HepG2 (cell line): ENCODE measurements at regions not wholly inside any gene's neighbourhood (a gene's known extent, or its start where the extent isn't known, plus 50 kb on each side); places are given as distances from the start of the nearest gene placed in this dataset.

Experiments used
- ATAC-seq: fragments of 200-7000 bp; cut with Tn5 transposase; 3 replicates; pipeline ENCODE4 v1.9.1; 2020; ENCODE audit warnings: mild to moderate bottlenecking, moderate library complexity
- BruUV-seq: library from RNA; stranded (reverse); fragments of 400-500 nt; replicated peaks from 2 replicates; lab custom pipeline; 2021; lab: Mats Ljungman, UMichigan
- CTCF ChIA-PET: fragments of 300-600 bp; formaldehyde crosslinking; extraction: SDS; loops from one replicate; lab custom pipeline; 2021; ENCODE audit warnings: low total read pairs, inconsistent platforms, low intra/inter-chr PET ratio; lab: Yijun Ruan, JAX
- POLR2A ChIA-PET: fragments of 350-600 bp; sonication (Branson Sonifier 250); formaldehyde crosslinking; loops from one replicate; lab custom pipeline; 2020; ENCODE audit warnings: antibody characterized with exemption, inconsistent platforms; lab: Yijun Ruan, JAX
- DNase-seq: peaks from one replicate; pipeline ENCODE4 v3.0.0-alpha.2; 2015; ENCODE audit warnings: low spot score
- FAIRE-seq: peaks from 3 replicates; lab custom pipeline; 2011; peaks lifted over from hg19 to GRCh38; lab: Jason Lieb, UNC
- H2AFZ ChIP-seq: one replicate; pipeline ENCODE4 v1.6.1; 2011; ENCODE audit warnings: low read length, inconsistent platforms
- H3K27ac ChIP-seq: fragments of 300-600 bp; 3 replicates; pipeline ENCODE4 v1.8.0; 2011; ENCODE audit warnings: mixed run types, mild to moderate bottlenecking, mixed read lengths, low read length, inconsistent platforms; ENCODE audit not compliant: insufficient read depth; ENCODE audit errors: extremely low read length
- H3K27me3 ChIP-seq, 2 experiments: fragments of 200-600 bp in 1 of 2; 2 replicates in 1 of 2; 3 replicates in 1 of 2; pipeline versions ENCODE4 v1.6.0 to v1.8.0; 2011; ENCODE audit warnings: low read length in 2 of 2, mild to moderate bottlenecking in 2 of 2, moderate library complexity in 2 of 2, inconsistent platforms in 1 of 2; ENCODE audit not compliant: insufficient read depth in 2 of 2, control insufficient read depth in 1 of 2
- H3K36me3 ChIP-seq, 2 experiments: fragments of 200-600 bp in 1 of 2; replicated peaks in 1 of 2; 2 replicates in 1 of 2; 3 replicates in 1 of 2; pipeline versions ENCODE4 v1.5.1 to v1.8.0; 2011; ENCODE audit warnings: low read length in 2 of 2, inconsistent platforms in 1 of 2; ENCODE audit not compliant: insufficient read depth in 2 of 2, control insufficient read depth in 1 of 2
- H3K4me1 ChIP-seq: 2 replicates; pipeline ENCODE4 v1.5.1; 2012; ENCODE audit warnings: low read length, inconsistent platforms; ENCODE audit not compliant: insufficient read depth
- H3K4me2 ChIP-seq: 2 replicates; pipeline ENCODE4 v1.6.0; 2011; ENCODE audit warnings: low read depth, low read length, inconsistent platforms
- H3K4me3 ChIP-seq, 3 experiments: fragments of 200-600 bp in 1 of 3; sonication (generic), shearing (Covaris generic) in 1 of 3; replicated peaks in 1 of 3; 2 replicates each; pipeline ENCODE4 v1.5.1; 2011 to 2016; ENCODE audit warnings: low read length in 3 of 3, inconsistent platforms in 2 of 3, low read depth in 2 of 3, mild to moderate bottlenecking in 2 of 3, control low read depth in 1 of 3, mixed read lengths in 1 of 3; ENCODE audit not compliant: insufficient read depth in 1 of 3
- H3K79me2 ChIP-seq: one replicate; pipeline ENCODE4 v1.6.1; 2011; ENCODE audit warnings: low read length, inconsistent platforms; ENCODE audit not compliant: insufficient read depth
- H3K9ac ChIP-seq: 2 replicates; pipeline ENCODE4 v1.6.0; 2011; ENCODE audit warnings: mild to moderate bottlenecking, low read depth, low read length, inconsistent platforms; ENCODE audit not compliant: insufficient read depth
- H3K9me3 ChIP-seq: 2 replicates; pipeline ENCODE4 v1.5.1; 2012; ENCODE audit warnings: mild to moderate bottlenecking, low read length
- H4K20me1 ChIP-seq: 2 replicates; pipeline ENCODE4 v1.6.0; 2011; ENCODE audit warnings: inconsistent platforms, mild to moderate bottlenecking, low read length, moderate library complexity; ENCODE audit not compliant: insufficient read depth
- CEBPB ChIP-seq: IDR thresholded peaks from 2 replicates; pipeline ENCODE4 v1.6.1; 2011; ENCODE audit warnings: low read depth, low read length, improper control_type of control experiment, borderline replicate concordance
- CENPX ChIP-seq: sonication (generic); formaldehyde crosslinking; IDR thresholded peaks from 2 replicates; pipeline ENCODE4 v1.9.0; 2021; ENCODE audit warnings: mild to moderate bottlenecking, missing genetic modification reagents, moderate library complexity
- LCORL ChIP-seq, 2 experiments: fragments of 450-650 bp in 1 of 2; sonication (generic) in 1 of 2; formaldehyde crosslinking in 1 of 2; IDR thresholded peaks; 2 replicates each; pipeline versions ENCODE4 v1.5.0 to v1.6.1; 2017 to 2020; ENCODE audit warnings: antibody characterized with exemption in 1 of 2, missing genetic modification reagents in 1 of 2
- SIX4 ChIP-seq: sonication (generic); formaldehyde crosslinking; IDR thresholded peaks from 2 replicates; pipeline ENCODE4 v1.4.0; 2020; ENCODE audit warnings: missing genetic modification reagents
- ZNF709 ChIP-seq: sonication (generic); formaldehyde crosslinking; IDR thresholded peaks from 2 replicates; pipeline ENCODE4 v1.5.0; 2020; ENCODE audit warnings: mild to moderate bottlenecking, missing genetic modification reagents
- WGBS: methylation state at CpG from one replicate; pipeline ENCODE4 v1.1.6; 2017; ENCODE audit warnings: low lambda C conversion rate; 5-methylcytosine and 5-hydroxymethylcytosine counted together
- in situ Hi-C: cut with HindIII; loops from 2 replicates; pipeline ENCODE4 v1.10.0; 2017; ENCODE audit warnings: low pct_unique_long_range_greater_than_20kb; ENCODE audit not compliant: extremely low pct_ligation_motif_present
- intact Hi-C: fragments of 100-400 bp; cut with micrococcal nuclease; formaldehyde crosslinking; loops from one replicate; pipeline ENCODE4 v1.10.0; 2022; ENCODE audit not compliant: unreplicated experiment

GRCh38 chr6:142669471-142670351 is 275.3 kb downstream of the HIVEP2 start:
- H2AFZ ChIP-seq = no peak overlapping the region
- BruUV-seq = no TSS peak
- TF ChIP-seq SIX4 (no peak), CEBPB (0 out of 2 replicates have a peak, but pooled peaks have one; percentile 14)
- H3K79me2 ChIP-seq = no peaks in the 10 kb centered on the region
- FAIRE-seq (no peak), ATAC-seq (no peak), DNase-seq (no peak)
- no peak overlapping the region for H3K27ac ChIP-seq
- POLR2A ChIA-PET = no interaction called here
- WGBS = 15% methylated on average over 4 of the region's 4 CpGs
- no peaks in the 10 kb centered on the region for H4K20me1 ChIP-seq
- intact Hi-C loops = no loop called here
- no peaks in the 10 kb centered on the region for H3K4me1 ChIP-seq
- H3K27me3 ChIP-seq = no peaks in the 10 kb centered on the region; a peak in 1 of 5 replicates
- no peak overlapping the region for H3K4me2 ChIP-seq
- no peaks in the 10 kb centered on the region for H3K36me3 ChIP-seq
- 0 out of 2 replicates have a peak, but pooled peaks cover 1% of the 10 kb centered on the region for H3K9me3 ChIP-seq
- no peak overlapping the region for H3K4me3 ChIP-seq
- CTCF ChIA-PET = no interaction called here
- in situ Hi-C loops = no loop called here
- no peak overlapping the region for H3K9ac ChIP-seq

- Histone ChIP-seq H2AFZ (no peak overlapping the region), H3K27ac (no peak overlapping the region), H3K79me2 (no peaks in the 10 kb centered on the region), H3K9me3 (no peaks in the 10 kb centered on the region), H3K4me3 (no peak overlapping the region), H4K20me1 (no peaks in the 10 kb centered on the region), H3K9ac (no peak overlapping the region), H3K4me2 (no peak overlapping the region), H3K4me1 (no peaks in the 10 kb centered on the region), H3K36me3 (no peaks in the 10 kb centered on the region), H3K27me3 (peaks cover 0 to 11% of the 10 kb centered on the region in 2 experiments; a peak in 2 of 5 replicates)
- ATAC-seq (no peak), DNase-seq (no peak), FAIRE-seq (no peak)
- ChIA-PET CTCF (no interaction called here), POLR2A (no interaction called here)
- in situ Hi-C loops (no loop called here), intact Hi-C loops (no loop called here)
- TF ChIP-seq CENPX (CRISPR knock-in tag) = no peak
- no peak for TF ChIP-seq LCORL (IDR thresholded peaks at IDR 0.05)
- no peak for TF ChIP-seq LCORL (CRISPR knock-in tag; IDR thresholded peaks at IDR 0.05)
- no peak for TF ChIP-seq ZNF709 (CRISPR knock-in tag)
- BruUV-seq = no TSS peak
- WGBS = 0% methylated on average over 1 of the region's 1 CpG
Measured at GRCh38 chr6:142671791-142672190, 273.2 kb downstream of the HIVEP2 start.
